H1 (cell line): ENCODE measurements at regions not wholly inside any gene's neighbourhood (a gene's known extent, or its start where the extent isn't known, plus 50 kb on each side); places are given as distances from the start of the nearest gene placed in this dataset.

ENCODE experiments used
- EGR1 ChIP-seq: IDR thresholded peaks from 2 replicates; pipeline ENCODE4 v1.6.1; 2011; ENCODE audit warnings: low read depth, low read length, borderline replicate concordance
- EZH2 ChIP-seq: fragments of 200-600 bp; sonication (generic); IDR thresholded peaks from 2 replicates; pipeline ENCODE4 v1.7.1; 2012; ENCODE audit warnings: low read depth, mild to moderate bottlenecking, moderate library complexity, low read length, inconsistent platforms; ENCODE audit not compliant: severe bottlenecking
- POLR2A ChIP-seq, 2 experiments: IDR thresholded peaks; 1 replicate in 1 of 2; 2 replicates in 1 of 2; pipeline ENCODE4 v1.6.1; 2011; ENCODE audit warnings: low read depth in 2 of 2, low read length in 2 of 2, mild to moderate bottlenecking in 2 of 2; ENCODE audit errors: control extremely low read depth in 1 of 2
- RAD21 ChIP-seq, 2 experiments: IDR thresholded peaks in 1 of 2; conservative IDR thresholded peaks in 1 of 2; 2 replicates each; pipeline ENCODE4 v1.6.1; 2011; ENCODE audit warnings: low read depth in 2 of 2, low read length in 2 of 2, improper control_type of control experiment in 1 of 2, inconsistent platforms in 1 of 2, mild to moderate bottlenecking in 1 of 2, moderate library complexity in 1 of 2
- SIRT6 ChIP-seq: IDR thresholded peaks from one replicate; pipeline ENCODE4 v1.7.1; 2012; ENCODE audit warnings: low read length, inconsistent platforms
- SP1 ChIP-seq: IDR thresholded peaks from 2 replicates; pipeline ENCODE4 v1.6.1; 2011; ENCODE audit warnings: low read depth, low read length
- SRF ChIP-seq: IDR thresholded peaks from 2 replicates; pipeline ENCODE4 v1.6.1; 2011; ENCODE audit warnings: mild to moderate bottlenecking, low read depth, low read length, moderate library complexity
- YY1 ChIP-seq: IDR thresholded peaks from 2 replicates; pipeline ENCODE4 v1.6.1; 2011; ENCODE audit warnings: low read depth, mild to moderate bottlenecking, low read length

- no peak for TF ChIP-seq POLR2A (IDR thresholded peaks at IDR 0.05; ENCODE audit: control extremely low read depth in 1 of 2, low read depth in 2 of 2, low read length in 2 of 2)
- TF ChIP-seq YY1, result no peak
- TF ChIP-seq EZH2, result no peak
- TF ChIP-seq SRF, result no peak
- TF ChIP-seq RAD21 (IDR thresholded peaks at IDR 0.05 in 1 of 2, conservative IDR thresholded peaks at IDR 0.05 in 1 of 2; ENCODE audit: low read depth in 2 of 2, low read length in 2 of 2), result no peak
- no peak for TF ChIP-seq SIRT6
- no peak for TF ChIP-seq SP1
- no peak for TF ChIP-seq EGR1
Measured at GRCh38 chr18:47425365-47425764, 173.9 kb upstream of the SKOR2 start.
